ENCODE measurements at regions not wholly inside any gene's neighbourhood (a gene's known extent, or its start where the extent isn't known, plus 50 kb on each side); places are given as distances from the start of the nearest gene placed in this dataset.

- TF ChIP-seq REST (IDR thresholded peaks at IDR 0.05; ENCODE audit: insufficient read depth in 1 of 2, low read depth in 2 of 2, low read length in 2 of 2) (no peak), POLR2AphosphoS5 (IDR thresholded peaks at IDR 0.05; ENCODE audit: low read depth, low read length) (no peak)
Observed at GRCh38 chr15:93250950-93251349, 161.9 kb upstream of the RGMA start.

All from PFSK-1 (cell line).